HG03095 (cell line): ENCODE measurements at regions not wholly inside any gene's neighbourhood (a gene's known extent, or its start where the extent isn't known, plus 50 kb on each side); places are given as distances from the start of the nearest gene placed in this dataset.

ENCODE experiments used
- ATAC-seq: cut with Tn5 transposase; IDR thresholded peaks from one replicate; pipeline ENCODE4 v1.9.1; 2021; ENCODE audit warnings: moderate library complexity; ENCODE audit not compliant: unreplicated experiment

- ATAC-seq, result no peak
Measured at GRCh38 chr7:130989101-130989795, 255.2 kb upstream of the KLF14 start.

GRCh38 chr7:130990178-130990832, 256.3 kb upstream of the KLF14 start:
- no peak for ATAC-seq

- ATAC-seq, result no peak
Measured at GRCh38 chr7:130993671-130994365, 259.8 kb upstream of the KLF14 start.

- ATAC-seq, result no peak
Measured at GRCh38 chr7:130994378-130995115, 260.5 kb upstream of the KLF14 start.

GRCh38 chr7:130995252-130996081, 261.5 kb upstream of the KLF14 start:
- no peak for ATAC-seq

- ATAC-seq, result no peak
Measured at GRCh38 chr7:130996205-130996832, 262.3 kb upstream of the KLF14 start.

GRCh38 chr7:130996833-130997231, 262.8 kb upstream of the KLF14 start:
- ATAC-seq, result no peak

GRCh38 chr7:130998993-130999602, 265.1 kb upstream of the KLF14 start:
- no peak for ATAC-seq

GRCh38 chr7:130999926-131000325, 265.9 kb upstream of the KLF14 start:
- ATAC-seq, result no peak

GRCh38 chr7:131000389-131000788, 266.4 kb upstream of the KLF14 start:
- ATAC-seq, result no peak

- ATAC-seq, result no peak
Measured at GRCh38 chr7:131000873-131001272, 266.9 kb upstream of the KLF14 start.

GRCh38 chr7:131002600-131002999, 268.6 kb upstream of the KLF14 start:
- no peak for ATAC-seq

- no peak for ATAC-seq
Measured at GRCh38 chr7:131003634-131004033, 269.6 kb upstream of the KLF14 start.

- ATAC-seq, result no peak
Measured at GRCh38 chr7:131004371-131004770, 270.4 kb upstream of the KLF14 start.

GRCh38 chr7:131007439-131008330, 273.7 kb upstream of the KLF14 start:
- no peak for ATAC-seq

GRCh38 chr7:131008840-131009711, 275.1 kb upstream of the KLF14 start:
- ATAC-seq, result no peak

- no peak for ATAC-seq
Measured at GRCh38 chr7:131010029-131010716, 276.2 kb upstream of the KLF14 start.
